HCT116 (cell line): ENCODE measurements at regions not wholly inside any gene's neighbourhood (a gene's known extent, or its start where the extent isn't known, plus 50 kb on each side); places are given as distances from the start of the nearest gene placed in this dataset.

Source experiments
- ATAC-seq: fragments of 200-7000 bp; cut with Tn5 transposase; 2 replicates; pipeline ENCODE4 v1.9.1; 2020; ENCODE audit warnings: mild to moderate bottlenecking, moderate library complexity
- BruUV-seq: library from RNA; stranded (reverse); fragments of 400-500 nt; replicated peaks from 2 replicates; lab custom pipeline; 2021; lab: Mats Ljungman, UMichigan
- CTCF ChIA-PET: fragments of 300-600 bp; sonication (Branson Sonifier 250); formaldehyde crosslinking; loops from one replicate; lab custom pipeline; 2021; ENCODE audit warnings: antibody characterized with exemption; lab: Charles Lee
- POLR2A ChIA-PET: fragments of 300-600, 350-600 bp; sonication (Branson Sonifier 250); formaldehyde crosslinking; loops from one replicate; lab custom pipeline; 2021; ENCODE audit warnings: antibody characterized with exemption; lab: Charles Lee
- RAD21 ChIA-PET, 2 experiments: fragments of 300-600 bp; sonication (Branson Sonifier 250); formaldehyde crosslinking; loops; one replicate each; lab custom pipeline; 2023; ENCODE audit warnings: low total read pairs in 2 of 2; ENCODE audit not compliant: uncharacterized antibody in 2 of 2, unreplicated experiment in 2 of 2, low non-redundant PET in 1 of 2; lab: Charles Lee
- DNase-seq: peaks from one replicate; pipeline ENCODE4 v3.0.0-alpha.2; 2010; ENCODE audit warnings: low read depth, low spot score
- H2AFZ ChIP-seq: fragments of 200-600 bp; shearing (Covaris generic), sonication (generic); 2 replicates; pipeline ENCODE4 v1.6.1; 2017; ENCODE audit warnings: low read depth, mixed run types, mixed read lengths, antibody characterized with exemption, low read length; ENCODE audit not compliant: poor library complexity, severe bottlenecking
- H3K27ac ChIP-seq: 2 replicates; pipeline ENCODE4 v1.5.1; 2012; ENCODE audit warnings: low read depth, low read length
- H3K27me3 ChIP-seq: fragments of 200-600 bp; sonication (generic); 2 replicates; pipeline ENCODE4 v1.6.1; 2016; ENCODE audit warnings: mixed run types, low read length, mixed read lengths; ENCODE audit not compliant: insufficient read depth
- H3K36me3 ChIP-seq, 2 experiments: fragments of 200-500 bp in 1 of 2; fragments of 200-600 bp in 1 of 2; sonication (Bioruptor generic) in 1 of 2; sonication (generic) in 1 of 2; 2 replicates each; pipeline versions ENCODE4 v1.5.1 to v1.6.1; 2014 to 2016; ENCODE audit warnings: low read length in 2 of 2, inconsistent platforms in 1 of 2, mixed read lengths in 1 of 2, mixed run types in 1 of 2; ENCODE audit not compliant: insufficient read depth in 2 of 2, control insufficient read depth in 1 of 2
- H3K4me1 ChIP-seq, 2 experiments: fragments of 200-600 bp in 1 of 2; sonication (generic) in 1 of 2; 2 replicates each; pipeline versions ENCODE4 v1.5.1 to v1.6.1; 2012 to 2017; ENCODE audit warnings: low read length in 2 of 2, inconsistent platforms in 1 of 2, mild to moderate bottlenecking in 1 of 2, mixed read lengths in 1 of 2, mixed run types in 1 of 2, moderate library complexity in 1 of 2; ENCODE audit not compliant: insufficient read depth in 2 of 2, control insufficient read depth in 1 of 2
- H3K4me2 ChIP-seq: fragments of 200-600 bp; sonication (generic); 2 replicates; pipeline ENCODE4 v1.6.1; 2017; ENCODE audit warnings: mixed run types, low read length, mixed read lengths
- H3K4me3 ChIP-seq, 2 experiments: fragments of 200-600 bp in 1 of 2; sonication (generic) in 1 of 2; replicated peaks in 1 of 2; 2 replicates each; pipeline ENCODE4 v1.5.1; 2011 to 2016; ENCODE audit warnings: low read length in 2 of 2, control low read depth in 1 of 2, low read depth in 1 of 2, mild to moderate bottlenecking in 1 of 2, mixed read lengths in 1 of 2, mixed run types in 1 of 2
- H3K79me2 ChIP-seq: fragments of 200-600 bp; sonication (generic); 2 replicates; pipeline ENCODE4 v1.6.1; 2017; ENCODE audit warnings: mild to moderate bottlenecking, mixed run types, low read length, moderate library complexity, mixed read lengths; ENCODE audit not compliant: insufficient read depth
- H3K9ac ChIP-seq: fragments of 200-600 bp; sonication (generic); 2 replicates; pipeline ENCODE4 v1.6.1; 2016; ENCODE audit warnings: low read length, mixed read lengths
- H3K9me2 ChIP-seq: fragments of 200-600 bp; sonication (generic), shearing (Covaris generic); 2 replicates; pipeline ENCODE4 v1.6.1; 2017; ENCODE audit warnings: mixed run types, mild to moderate bottlenecking, moderate library complexity; ENCODE audit not compliant: insufficient read depth
- H3K9me3 ChIP-seq, 2 experiments: fragments of 200-500 bp in 1 of 2; fragments of 200-600 bp in 1 of 2; sonication (Bioruptor generic) in 1 of 2; sonication (generic) in 1 of 2; 2 replicates each; pipeline ENCODE4 v1.6.1; 2014 to 2017; ENCODE audit warnings: low read length in 2 of 2, mixed read lengths in 2 of 2, inconsistent platforms in 1 of 2, low read depth in 1 of 2, mild to moderate bottlenecking in 1 of 2, mixed run types in 1 of 2, moderate library complexity in 1 of 2; ENCODE audit not compliant: control insufficient read depth in 1 of 2, insufficient read depth in 1 of 2
- H4K20me1 ChIP-seq: fragments of 200-600 bp; sonication (generic), shearing (Covaris generic); 2 replicates; pipeline ENCODE4 v1.6.1; 2017; ENCODE audit warnings: mixed run types, mild to moderate bottlenecking, moderate library complexity; ENCODE audit not compliant: insufficient read depth
- FOSL1 ChIP-seq: IDR thresholded peaks from 2 replicates; pipeline ENCODE4 v1.6.1; 2012; ENCODE audit warnings: low read depth
- MAX ChIP-seq: IDR thresholded peaks from 2 replicates; pipeline ENCODE4 v1.6.1; 2012
- POLR2A ChIP-seq: IDR thresholded peaks from 2 replicates; pipeline ENCODE4 v1.7.0; 2011; ENCODE audit warnings: borderline replicate concordance; ENCODE audit not compliant: insufficient read depth, insufficient read length; ENCODE audit errors: extremely low read depth
- RAD21 ChIP-seq: IDR thresholded peaks from 2 replicates; pipeline ENCODE4 v1.6.1; 2012; ENCODE audit warnings: low read depth, mild to moderate bottlenecking
- SRF ChIP-seq: IDR thresholded peaks from 2 replicates; pipeline ENCODE4 v1.6.1; 2012; ENCODE audit warnings: low read depth
- TCF7L2 ChIP-seq: IDR thresholded peaks from 2 replicates; pipeline ENCODE4 v1.7.0; 2011; ENCODE audit warnings: borderline replicate concordance, inconsistent platforms; ENCODE audit not compliant: insufficient read depth, insufficient read length; ENCODE audit errors: extremely low read depth
- YY1 ChIP-seq: IDR thresholded peaks from 2 replicates; pipeline ENCODE4 v1.6.1; 2011; ENCODE audit warnings: low read length, low read depth, moderate library complexity, mild to moderate bottlenecking; ENCODE audit not compliant: insufficient replicate concordance; ENCODE audit errors: extremely low read depth
- ZBTB33 ChIP-seq: IDR thresholded peaks from 2 replicates; pipeline ENCODE4 v1.6.1; 2011; ENCODE audit warnings: mild to moderate bottlenecking, low read length, moderate library complexity; ENCODE audit not compliant: insufficient replicate concordance; ENCODE audit errors: extremely low read depth
- intact Hi-C: fragments of 100-400 bp; cut with micrococcal nuclease; formaldehyde crosslinking; loops from 2 replicates; pipeline ENCODE4 v1.10.0; 2022

- TF ChIP-seq POLR2A (no peak), FOSL1 (no peak), RAD21 (no peak), MAX (no peak), SRF (no peak), ZBTB33 (no peak), TCF7L2 (no peak), YY1 (no peak)
These were observed 248.4 kb upstream of the NDST4 start (continued) for GRCh38 chr4:115361781-115362180.

- Histone ChIP-seq H3K9me3 (no peaks in the 10 kb centered on the region), H3K79me2 (no peaks in the 10 kb centered on the region), H3K27me3 (no peaks in the 10 kb centered on the region), H3K36me3 (no peaks in the 10 kb centered on the region), H3K4me1 (no peaks in the 10 kb centered on the region), H3K9ac (no peak overlapping the region), H3K27ac (no peak overlapping the region), H3K4me3 (no peak overlapping the region), H4K20me1 (no peaks in the 10 kb centered on the region), H3K4me2 (no peak overlapping the region), H2AFZ (peak overlapping the region; percentile 11), H3K9me2 (no peaks in the 10 kb centered on the region)
- intact Hi-C loops = no loop called here
- ChIA-PET CTCF (no interaction called here), RAD21 (no interaction called here), POLR2A (no interaction called here)
- no TSS peak for BruUV-seq
- ATAC-seq (no peak), DNase-seq (no peak)
- TF ChIP-seq POLR2A = no peak
These were observed 247.0 kb upstream of the NDST4 start for GRCh38 chr4:115360431-115360830.
